Right cardiac atrium (tissue), 5 donors: ENCODE measurements at regions not wholly inside any gene's neighbourhood (a gene's known extent, or its start where the extent isn't known, plus 50 kb on each side); places are given as distances from the start of the nearest gene placed in this dataset.

Experiments
- ATAC-seq, 2 donors: fragments of 200-7000 bp; cut with Tn5 transposase; one replicate each; pipeline versions ENCODE4 v1.8.0 to v1.9.1; 2020; ENCODE audit warnings: moderate library complexity in 2 of 2, mild to moderate bottlenecking in 1 of 2
- DNase-seq, 3 donors: peaks; one replicate each; pipeline ENCODE4 v3.0.0-alpha.2; 2020
- H3K27ac ChIP-seq: one replicate; pipeline ENCODE4 v1.5.1; 2013; ENCODE audit warnings: mild to moderate bottlenecking, low read length, control low read depth, moderate library complexity
- H3K27me3 ChIP-seq: one replicate; pipeline ENCODE4 v1.6.1; 2013; ENCODE audit not compliant: control insufficient read depth, insufficient read depth
- H3K4me1 ChIP-seq: one replicate; pipeline ENCODE4 v1.6.1; 2013; ENCODE audit warnings: low read length; ENCODE audit not compliant: control insufficient read depth, insufficient read depth
- H3K4me3 ChIP-seq: one replicate; pipeline ENCODE4 v1.5.1; 2013; ENCODE audit warnings: low read length, control low read depth
- H3K9me3 ChIP-seq: one replicate; pipeline ENCODE4 v1.6.1; 2013; ENCODE audit warnings: low read length; ENCODE audit not compliant: control insufficient read depth
- WGBS: extraction: QIAGEN DNeasy Blood & Tissue Kit; methylation state at CpG from one replicate; pipeline ENCODE4 v1.1.7; 2013; 5-methylcytosine and 5-hydroxymethylcytosine counted together
- intact Hi-C, 4 donors: fragments of 100-400 bp; cut with DNase I; formaldehyde crosslinking; loops; one replicate each; pipeline versions ENCODE4 v1.11.0 to v1.14.0; 2022 to 2023
- donor health status: healthy with polysubstance abuse.
- donor health status: DM: no; HTN: yes; CAD: no.
- donor health status: DM: no; HTN: no; CAD: no.
- donor health status: DM: no; HTN: yes; CAD: no; lungs with severe emphysema.
- donor health status: DM: yes; HTN: yes; CAD: no.

DNA sequence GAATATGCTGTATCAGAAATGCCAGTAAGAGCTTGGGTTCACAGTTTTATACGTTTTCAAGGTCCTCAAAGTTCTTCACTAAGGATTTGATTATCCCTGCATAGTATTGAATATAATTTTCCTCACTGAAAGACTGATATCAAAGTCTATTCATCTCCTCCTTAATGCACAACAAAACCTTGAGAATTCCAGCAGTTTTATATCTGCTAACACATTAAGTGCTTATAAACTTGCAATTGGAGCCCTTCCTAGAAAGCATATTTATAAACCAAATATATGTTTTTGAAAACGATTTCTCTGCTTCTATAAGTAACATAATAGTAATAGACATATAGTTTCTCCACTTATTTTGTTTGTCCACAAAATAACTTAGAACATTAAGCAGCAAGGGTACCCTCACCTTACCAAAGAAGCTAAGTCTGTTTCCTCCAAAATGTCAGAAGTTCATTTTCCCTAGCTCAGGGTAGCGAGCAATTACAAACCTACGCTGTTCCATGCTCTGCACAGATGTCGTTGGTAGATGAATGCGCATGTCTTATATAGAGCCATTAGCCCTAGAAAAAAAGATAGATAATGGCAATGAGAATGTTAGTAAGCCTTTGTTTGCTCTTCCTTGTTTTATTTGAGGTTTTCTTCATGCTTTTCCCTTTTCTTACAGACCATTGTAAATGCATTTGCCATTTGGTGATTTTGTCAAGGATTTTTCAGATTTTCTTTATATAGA lies 213.2 kb downstream of the RBM43 start:
- intact Hi-C loops = loop anchor here in 1 of 4 donors (10.0 kb wide), 1 partner anchor 1454 kb away; no protein-coding TSS in a partner anchor
- Histone ChIP-seq H3K27me3 (no peaks in the 10 kb centered on the region), H3K27ac (no peak overlapping the region), H3K4me1 (no peaks in the 10 kb centered on the region), H3K4me3 (no peak overlapping the region), H3K9me3 (no peaks in the 10 kb centered on the region)
- 89% methylated on average over 6 of the region's 6 CpGs for WGBS
- DNase-seq = no peak
- ATAC-seq = no peak

DNA sequence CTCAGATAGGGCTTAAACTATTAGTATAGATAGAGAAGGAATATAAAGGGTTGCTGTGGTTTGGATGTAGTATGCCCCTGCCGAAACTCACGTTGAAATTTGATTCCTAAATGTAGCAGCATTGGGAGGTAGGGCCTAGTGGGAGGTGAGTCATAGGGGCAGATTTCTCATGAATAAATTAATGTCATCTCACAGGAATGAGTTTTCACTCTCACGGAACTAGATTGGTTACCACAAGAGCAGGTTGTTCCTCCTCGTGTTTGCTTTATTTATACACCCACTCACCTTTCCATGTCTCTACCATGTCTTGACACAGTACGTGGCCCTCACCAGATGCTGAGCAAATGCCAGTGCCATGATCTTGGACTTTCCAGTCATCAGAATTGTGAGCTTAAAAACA lies 218.2 kb downstream of the RBM43 start:
- no peaks in the 10 kb centered on the region for H3K27me3 ChIP-seq
- H3K4me3 ChIP-seq = no peak overlapping the region
- H3K4me1 ChIP-seq = no peaks in the 10 kb centered on the region
- H3K9me3 ChIP-seq = no peaks in the 10 kb centered on the region
- WGBS = 73% methylated on average over 5 of the region's 5 CpGs
- H3K27ac ChIP-seq = no peak overlapping the region
- intact Hi-C loops = loop anchor here in 1 of 4 donors (10.0 kb wide), 1 partner anchor 1449 kb away; no protein-coding TSS in a partner anchor
- no peak for DNase-seq
- ATAC-seq = no peak

GRCh38 chr2:151042964-151043363 lies 218.7 kb downstream of the RBM43 start:
- H3K9me3 ChIP-seq = no peaks in the 10 kb centered on the region
- no peak for ATAC-seq
- 88% methylated on average over 2 of the region's 2 CpGs for WGBS
- DNase-seq = no peak
- H3K4me1 ChIP-seq = no peaks in the 10 kb centered on the region
- no peaks in the 10 kb centered on the region for H3K27me3 ChIP-seq
- no peak overlapping the region for H3K27ac ChIP-seq
- H3K4me3 ChIP-seq = no peak overlapping the region
- intact Hi-C loops = loop anchor here in 1 of 4 donors (10.0 kb wide), 1 partner anchor 1448 kb away; no protein-coding TSS in a partner anchor

DNA sequence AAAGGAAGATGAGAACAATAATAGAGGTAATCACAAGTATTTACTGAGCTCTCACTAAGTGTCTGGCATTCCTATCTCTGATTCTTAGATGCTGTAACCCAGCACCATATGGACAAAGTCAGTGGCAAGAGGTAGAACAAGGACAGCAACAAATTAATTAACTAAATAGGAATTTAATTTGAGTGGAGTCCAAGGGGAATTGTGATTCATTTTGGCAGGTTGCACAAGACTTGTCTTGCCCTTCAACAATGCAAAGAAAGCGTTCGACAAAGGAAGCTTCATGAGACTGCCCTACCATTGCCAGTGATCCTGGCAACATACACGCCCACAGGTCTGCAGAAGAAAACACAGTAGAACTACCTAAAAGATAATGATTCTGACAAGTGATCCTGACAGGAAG lies 221.6 kb downstream of the RBM43 start:
- no peaks in the 10 kb centered on the region for H3K9me3 ChIP-seq
- ATAC-seq = no peak
- H3K27me3 ChIP-seq = no peaks in the 10 kb centered on the region
- no peak for DNase-seq
- H3K4me3 ChIP-seq = no peak overlapping the region
- WGBS = 82% methylated on average over 3 of the region's 3 CpGs
- intact Hi-C loops = loop anchor here in 1 of 4 donors (10.0 kb wide), 1 partner anchor 1445 kb away; no protein-coding TSS in a partner anchor
- H3K4me1 ChIP-seq = no peaks in the 10 kb centered on the region
- no peak overlapping the region for H3K27ac ChIP-seq

GRCh38 chr2:151038516-151038915 lies 223.1 kb downstream of the RBM43 start:
- no peak overlapping the region for H3K27ac ChIP-seq
- ATAC-seq = no peak
- intact Hi-C loops = no loop called here
- no peak for DNase-seq
- H3K4me3 ChIP-seq = no peak overlapping the region
- H3K4me1 ChIP-seq = no peaks in the 10 kb centered on the region
- H3K27me3 ChIP-seq = no peaks in the 10 kb centered on the region
- WGBS = 65% methylated on average over 6 of the region's 6 CpGs
- H3K9me3 ChIP-seq = no peaks in the 10 kb centered on the region

DNA sequence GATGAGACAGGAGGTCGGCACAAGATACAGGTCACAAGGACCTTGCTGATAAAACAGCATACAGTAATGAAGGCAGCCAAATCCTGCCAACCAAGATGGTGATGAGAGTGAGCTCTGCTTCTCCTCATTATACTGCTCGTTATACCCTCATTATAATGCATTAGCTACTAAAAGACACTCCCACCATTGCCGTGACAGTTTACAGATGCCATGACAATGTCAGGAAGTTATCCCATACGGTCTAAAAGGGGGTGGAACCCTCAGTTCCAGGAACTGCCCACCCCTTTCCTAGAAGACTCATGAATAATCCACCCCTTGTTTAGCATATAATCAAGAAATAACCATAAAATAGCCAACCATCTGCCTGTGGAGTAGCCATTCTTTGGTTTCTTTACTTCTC lies 224.2 kb downstream of the RBM43 start:
- WGBS = 55% methylated on average over 4 of the region's 4 CpGs
- ATAC-seq (no peak), DNase-seq (no peak)
- Histone ChIP-seq H3K9me3 (no peaks in the 10 kb centered on the region), H3K4me1 (no peaks in the 10 kb centered on the region), H3K27me3 (no peaks in the 10 kb centered on the region), H3K4me3 (no peak overlapping the region), H3K27ac (no peak overlapping the region)
- intact Hi-C loops = no loop called here

- no peak overlapping the region for H3K27ac ChIP-seq
- no peak for ATAC-seq
- H3K4me3 ChIP-seq = no peak overlapping the region
- no peaks in the 10 kb centered on the region for H3K9me3 ChIP-seq
- intact Hi-C loops = no loop called here
- no peak for DNase-seq
- no peaks in the 10 kb centered on the region for H3K4me1 ChIP-seq
- 45% methylated on average over 4 of the region's 4 CpGs for WGBS
- H3K27me3 ChIP-seq = no peaks in the 10 kb centered on the region
These were observed 228.1 kb downstream of the RBM43 start for GRCh38 chr2:151033271-151034248.

DNA sequence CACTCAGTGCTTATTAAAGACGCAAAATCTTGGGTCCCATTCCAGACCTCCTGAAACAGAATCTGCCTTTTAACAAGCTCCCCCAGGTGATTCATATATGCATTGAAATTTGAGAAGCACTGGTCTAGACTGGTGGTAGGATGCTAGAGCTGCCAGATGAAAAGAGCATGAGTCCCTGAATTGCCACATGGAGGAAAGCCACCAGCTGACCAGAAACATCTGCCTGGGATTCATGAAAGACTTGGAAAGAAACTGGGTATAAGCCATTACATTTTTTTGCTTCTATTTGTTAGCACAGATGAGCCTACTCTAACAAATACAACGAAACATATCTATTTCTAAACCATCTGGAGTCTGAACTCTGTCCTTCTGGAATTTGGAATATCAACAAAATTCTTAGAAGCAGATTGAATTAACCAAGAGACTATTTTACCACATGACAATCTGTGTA lies 228.9 kb downstream of the RBM43 start:
- no peaks in the 10 kb centered on the region for H3K9me3 ChIP-seq
- no peak overlapping the region for H3K4me3 ChIP-seq
- DNase-seq (no peak), ATAC-seq (no peak)
- H3K4me1 ChIP-seq = no peaks in the 10 kb centered on the region
- whole genome bisulfite sequencing = 51% methylated on average over 2 of the region's 2 CpGs
- no peaks in the 10 kb centered on the region for H3K27me3 ChIP-seq
- intact Hi-C loops = no loop called here
- H3K27ac ChIP-seq = no peak overlapping the region

GRCh38 chr2:151030663-151031230 lies 230.9 kb downstream of the RBM43 start:
- H3K27ac ChIP-seq = no peak overlapping the region
- DNase-seq = no peak
- no peaks in the 10 kb centered on the region for H3K9me3 ChIP-seq
- ATAC-seq = no peak
- intact Hi-C loops = no loop called here
- no peak overlapping the region for H3K4me3 ChIP-seq
- 88% methylated on average over 8 of the region's 8 CpGs for WGBS
- no peaks in the 10 kb centered on the region for H3K27me3 ChIP-seq
- no peaks in the 10 kb centered on the region for H3K4me1 ChIP-seq

DNA sequence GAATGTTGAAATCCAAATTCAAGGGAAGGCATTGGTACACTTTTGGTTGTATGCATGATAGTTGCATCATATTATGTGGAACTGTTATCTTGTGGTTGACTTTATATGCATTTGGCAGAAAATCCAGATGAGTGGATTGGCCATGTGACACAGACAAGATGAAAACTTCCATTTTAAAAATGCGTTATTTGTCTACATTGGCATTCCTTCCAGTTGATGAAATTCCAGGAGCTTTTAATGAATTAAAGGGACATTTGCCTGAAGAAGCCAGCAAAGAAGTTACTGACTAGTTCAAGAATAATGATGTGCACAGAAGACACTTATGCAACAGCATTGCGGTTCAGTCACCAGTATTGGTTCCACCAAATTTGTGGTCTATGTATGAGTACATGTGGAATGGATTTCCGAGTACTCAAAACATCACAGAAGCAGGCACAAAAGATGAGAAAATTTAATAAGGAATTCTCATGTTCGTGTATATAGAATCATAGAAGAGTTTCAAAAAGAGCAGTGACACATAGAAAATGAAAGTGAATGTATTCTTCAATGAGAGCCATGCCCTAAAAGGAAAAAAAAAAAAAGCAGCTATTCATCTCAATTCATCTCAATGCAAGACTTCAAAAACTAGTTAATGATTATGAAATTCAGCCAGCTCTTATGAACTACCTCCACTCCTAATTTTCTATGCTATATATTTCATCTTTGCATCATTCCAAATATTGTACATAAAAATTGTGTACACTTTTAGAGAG lies 232.1 kb downstream of the RBM43 start:
- H3K27me3 ChIP-seq = no peaks in the 10 kb centered on the region
- intact Hi-C loops = no loop called here
- ATAC-seq = no peak
- WGBS = 72% methylated on average over 4 of the region's 4 CpGs
- H3K27ac ChIP-seq = no peak overlapping the region
- H3K4me3 ChIP-seq = no peak overlapping the region
- H3K4me1 ChIP-seq = no peaks in the 10 kb centered on the region
- no peaks in the 10 kb centered on the region for H3K9me3 ChIP-seq
- no peak for DNase-seq
